ENCODE measurements at regions not wholly inside any gene's neighbourhood (a gene's known extent, or its start where the extent isn't known, plus 50 kb on each side); places are given as distances from the start of the nearest gene placed in this dataset.

- DNase-seq, result no peak
Measured at GRCh38 chr16:65218348-65218747, 96.5 kb upstream of the CDH11 start.

- DNase-seq, result no peak
Measured at GRCh38 chr16:65213866-65214595, 92.2 kb upstream of the CDH11 start.

GRCh38 chr16:65212791-65213190 is 90.9 kb upstream of the CDH11 start:
- DNase-seq, result no peak

GRCh38 chr16:65212240-65212639 is 90.4 kb upstream of the CDH11 start:
- no peak for DNase-seq

- DNase-seq, result no peak
Measured at GRCh38 chr16:65202461-65202860, 80.6 kb upstream of the CDH11 start.

- DNase-seq, result no peak
Measured at GRCh38 chr16:65201511-65201910, 79.6 kb upstream of the CDH11 start.

GRCh38 chr16:65200857-65201256 is 79.0 kb upstream of the CDH11 start:
- DNase-seq, result no peak

GRCh38 chr16:65200156-65200773 is 78.4 kb upstream of the CDH11 start:
- no peak for DNase-seq

- no peak for DNase-seq
Measured at GRCh38 chr16:65196420-65197075, 74.7 kb upstream of the CDH11 start.

GRCh38 chr16:65195998-65196397 is 74.1 kb upstream of the CDH11 start:
- DNase-seq, result no peak

- DNase-seq, result no peak
Measured at GRCh38 chr16:65185241-65185778, 63.4 kb upstream of the CDH11 start.

- no peak for DNase-seq
Measured at GRCh38 chr16:65181071-65181561, 59.3 kb upstream of the CDH11 start.

- DNase-seq, result no peak
Measured at GRCh38 chr16:65178151-65178550, 56.3 kb upstream of the CDH11 start.

GRCh38 chr16:65176603-65177002 is 54.7 kb upstream of the CDH11 start:
- no peak for DNase-seq

- no peak for DNase-seq
Measured at GRCh38 chr16:65172356-65172755, 50.5 kb upstream of the CDH11 start.
